HG03460 (cell line): ENCODE measurements at regions not wholly inside any gene's neighbourhood (a gene's known extent, or its start where the extent isn't known, plus 50 kb on each side); places are given as distances from the start of the nearest gene placed in this dataset.

Experiments used
- ATAC-seq: cut with Tn5 transposase; IDR thresholded peaks from one replicate; pipeline ENCODE4 v1.9.1; 2021; ENCODE audit not compliant: unreplicated experiment

DNA sequence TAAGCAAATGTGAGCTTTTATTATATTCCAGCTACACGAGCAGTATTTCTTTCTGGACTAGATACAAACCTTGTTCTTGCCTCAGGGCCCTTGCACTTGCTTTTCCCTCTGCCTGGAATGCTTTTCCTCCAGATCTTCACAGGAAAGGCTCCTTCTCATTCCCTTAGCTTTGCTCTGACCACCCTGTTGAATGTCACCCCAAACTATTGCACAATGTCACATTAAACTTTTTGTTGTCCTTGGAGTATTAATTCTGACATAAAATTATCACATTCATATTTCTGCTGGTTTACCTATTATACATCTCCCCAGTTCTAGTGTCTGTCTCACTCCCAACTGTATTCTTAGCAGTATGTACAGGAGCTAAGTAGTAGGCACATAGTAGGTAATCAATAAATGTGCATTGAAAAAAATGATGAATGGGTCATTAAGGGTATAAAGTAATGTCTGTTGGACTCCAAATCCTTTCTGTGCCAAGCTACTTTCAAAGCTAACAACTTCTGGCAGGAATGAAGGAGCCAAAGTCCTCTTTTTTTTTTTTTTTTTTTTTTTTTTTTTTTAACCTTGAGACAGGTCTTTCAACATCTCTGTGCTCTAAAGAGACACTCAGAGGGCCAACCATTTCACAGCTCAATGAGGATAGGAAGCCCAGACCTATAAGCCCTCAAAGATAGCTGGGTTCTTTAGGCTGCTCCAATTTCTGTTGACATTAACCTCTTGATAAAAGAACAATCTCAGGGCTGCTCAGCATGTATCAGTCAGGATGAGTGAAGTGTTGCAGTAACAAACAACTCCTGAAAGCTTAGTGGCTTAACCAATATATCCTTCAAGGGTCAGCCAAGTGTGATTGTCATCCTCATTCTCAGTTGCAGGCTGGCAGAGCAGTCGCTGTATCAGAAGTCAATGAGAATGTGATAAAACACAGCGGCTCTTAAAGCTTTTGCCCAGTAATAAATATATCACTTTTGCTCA, 424.4 kb upstream of the TBX3 start:
- no peak for ATAC-seq

DNA sequence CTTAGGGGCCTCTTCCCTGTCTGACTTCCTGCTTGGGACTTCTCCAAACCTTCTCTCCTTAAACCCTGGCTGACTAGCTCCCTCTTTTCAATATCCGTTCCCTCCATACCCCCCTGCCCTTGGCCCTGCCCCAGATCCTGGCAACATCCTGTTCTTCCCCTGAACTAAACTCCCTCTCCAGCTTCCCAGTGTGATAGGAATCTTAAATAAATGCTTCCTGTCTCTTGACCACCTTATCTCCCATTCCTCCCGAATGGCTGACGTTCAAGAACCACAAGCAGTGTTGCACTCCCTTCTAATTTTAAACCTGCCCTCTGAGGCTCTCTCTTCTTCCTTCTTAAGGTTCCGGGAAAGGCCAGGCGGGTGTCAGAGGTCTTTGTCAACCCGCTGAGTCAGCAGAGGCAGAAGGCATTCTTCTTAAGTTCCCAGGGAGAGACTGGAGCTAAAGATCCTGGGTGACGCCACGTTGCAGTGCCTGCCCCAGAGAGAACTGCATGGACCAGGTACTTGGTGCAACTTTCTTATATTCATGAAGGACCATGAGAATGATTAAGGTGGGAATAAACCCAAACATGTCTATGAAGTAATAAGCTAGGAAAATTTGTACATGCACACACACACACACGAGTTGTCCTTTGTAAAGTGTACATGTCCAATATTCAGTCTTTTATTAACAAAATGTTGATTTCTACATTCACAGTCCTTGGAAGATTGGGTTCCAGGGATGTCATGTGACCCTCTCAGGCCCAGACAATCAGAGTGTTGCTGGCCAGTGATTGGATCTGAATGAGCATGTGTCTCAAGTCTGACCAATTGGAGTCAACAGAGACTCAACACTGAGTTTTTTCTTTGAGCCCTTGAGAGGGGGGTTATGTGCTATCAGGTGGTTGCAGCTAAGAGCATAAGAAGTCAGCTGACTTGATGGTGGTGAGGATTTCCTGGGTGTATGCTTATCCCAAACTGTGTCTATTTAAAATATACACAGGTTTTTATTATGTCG, 420.2 kb upstream of the TBX3 start:
- no peak for ATAC-seq

DNA sequence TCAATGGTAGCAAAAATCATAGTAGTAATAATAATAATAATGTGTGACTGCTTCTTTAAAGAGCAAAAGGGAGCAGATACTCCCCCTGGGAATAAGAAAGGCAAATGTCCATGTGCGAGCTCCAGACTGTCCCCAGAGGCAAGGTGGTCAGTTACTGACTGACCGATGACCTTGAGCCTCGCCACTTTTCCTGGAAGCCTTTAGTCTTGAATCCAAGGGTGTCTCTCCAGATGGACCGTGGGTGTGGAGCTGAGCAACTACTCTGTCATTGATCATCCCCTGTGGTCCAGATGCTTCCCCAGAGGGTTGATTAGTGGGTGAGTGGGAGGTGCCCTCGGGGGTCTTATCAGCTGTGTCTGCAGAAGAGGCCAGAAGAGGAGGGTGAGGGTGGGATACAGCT, 418.5 kb upstream of the TBX3 start:
- no peak for ATAC-seq

DNA sequence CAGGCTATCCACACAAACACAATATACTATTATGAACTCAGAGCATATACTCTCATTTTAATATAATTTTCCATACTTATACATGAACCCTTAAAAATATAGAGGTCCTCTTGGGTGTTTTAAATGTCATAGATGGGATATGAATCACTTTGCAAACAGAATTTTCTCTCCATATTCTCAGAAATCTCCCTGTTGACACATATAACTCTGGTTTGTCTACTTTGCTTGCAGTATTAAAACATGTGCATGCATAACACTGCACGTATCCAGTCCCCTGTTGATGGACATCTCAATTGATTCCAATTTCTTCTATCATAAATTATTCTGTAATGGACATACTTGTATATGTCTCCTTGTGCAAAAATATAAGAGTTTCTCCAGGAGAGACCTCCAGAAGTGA, 417.5 kb upstream of the TBX3 start:
- ATAC-seq, result no peak

DNA sequence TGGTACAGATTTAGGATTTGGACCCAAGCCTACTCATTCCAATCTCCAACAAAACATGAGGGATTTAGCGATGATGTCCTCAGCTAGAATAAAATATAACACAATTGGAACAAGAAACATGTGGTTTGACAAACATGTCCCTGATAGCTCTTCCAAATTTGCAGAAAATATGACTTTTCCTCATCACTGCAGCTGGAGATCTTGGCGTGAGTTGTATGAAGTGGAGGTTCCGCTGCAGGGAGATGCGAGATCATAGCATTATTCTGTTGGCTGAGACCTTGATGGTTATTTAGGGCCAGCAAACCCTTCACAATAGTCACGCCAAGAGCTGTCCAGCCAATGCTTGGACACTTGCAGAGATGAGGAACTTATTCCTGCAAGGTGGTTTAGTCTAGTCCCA, 413.4 kb upstream of the TBX3 start:
- no peak for ATAC-seq

DNA sequence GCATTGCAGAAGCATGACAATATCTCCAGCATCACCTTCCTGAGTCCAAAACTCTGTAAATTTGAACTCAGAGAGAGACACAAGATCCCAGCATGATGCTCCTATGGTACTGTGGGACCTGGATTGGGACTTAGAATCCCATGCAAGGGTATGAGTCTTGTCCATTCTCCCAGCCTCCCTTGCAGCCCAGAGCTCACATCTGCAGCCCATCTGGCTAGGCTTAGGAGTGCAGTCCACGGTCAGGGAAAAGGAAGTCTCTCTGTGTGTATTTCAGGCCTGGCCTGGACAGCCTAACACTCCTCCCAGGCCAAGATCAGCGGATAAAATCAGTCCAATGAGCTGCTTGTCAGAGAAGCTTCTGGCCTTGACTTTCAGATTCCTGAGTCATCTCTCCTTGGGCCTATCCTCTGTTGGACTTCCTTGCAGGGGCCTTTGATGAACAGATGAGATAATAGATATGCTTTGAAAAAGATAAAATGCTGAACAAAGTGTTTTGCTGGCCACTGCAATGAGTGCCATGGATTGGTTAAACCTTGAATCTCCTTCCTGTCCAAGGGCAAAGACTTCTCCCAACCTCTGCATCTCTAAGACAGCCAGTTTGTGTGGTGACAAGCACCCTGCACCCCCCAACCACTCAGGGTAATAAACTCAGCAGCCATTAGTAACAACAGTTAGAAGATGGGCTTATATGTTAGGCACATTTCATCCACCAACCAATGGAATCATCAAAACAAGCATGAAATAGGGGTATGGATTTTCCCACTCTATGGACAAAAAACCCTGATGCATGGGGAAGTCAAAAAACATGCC, 412.8 kb upstream of the TBX3 start:
- no peak for ATAC-seq

DNA sequence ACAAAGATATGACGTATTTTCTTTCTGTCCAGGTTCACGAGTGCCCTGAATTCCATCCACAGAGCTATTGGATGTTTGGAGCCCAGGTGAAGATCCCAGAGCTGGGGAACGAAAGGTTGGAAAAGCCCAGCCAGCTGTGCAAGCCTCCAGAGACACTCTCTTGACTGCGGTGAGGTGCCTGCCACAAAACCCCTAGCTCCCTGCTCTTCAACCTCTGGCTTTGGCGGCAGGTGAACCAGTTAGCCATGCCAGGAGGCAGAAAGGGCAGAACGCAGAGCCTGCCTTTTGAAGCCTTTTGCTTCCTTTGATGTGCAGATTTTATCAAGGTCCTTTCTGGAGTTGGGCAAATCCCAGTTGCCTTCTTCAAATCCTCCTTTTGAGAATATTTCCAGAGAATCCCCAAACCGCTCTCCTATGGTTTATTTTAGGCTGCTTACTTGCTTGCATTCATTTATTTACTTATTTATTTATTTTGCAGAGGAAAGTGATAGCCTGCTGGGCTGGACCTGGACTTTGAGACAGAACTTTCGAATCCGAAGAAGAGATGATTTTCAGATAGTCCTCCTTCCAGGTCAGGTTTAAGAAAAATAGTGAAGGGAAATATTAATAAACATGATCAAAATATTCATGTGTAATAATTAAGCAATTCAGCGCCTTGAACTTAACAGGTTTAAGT, 411.2 kb upstream of the TBX3 start:
- ATAC-seq, result no peak

DNA sequence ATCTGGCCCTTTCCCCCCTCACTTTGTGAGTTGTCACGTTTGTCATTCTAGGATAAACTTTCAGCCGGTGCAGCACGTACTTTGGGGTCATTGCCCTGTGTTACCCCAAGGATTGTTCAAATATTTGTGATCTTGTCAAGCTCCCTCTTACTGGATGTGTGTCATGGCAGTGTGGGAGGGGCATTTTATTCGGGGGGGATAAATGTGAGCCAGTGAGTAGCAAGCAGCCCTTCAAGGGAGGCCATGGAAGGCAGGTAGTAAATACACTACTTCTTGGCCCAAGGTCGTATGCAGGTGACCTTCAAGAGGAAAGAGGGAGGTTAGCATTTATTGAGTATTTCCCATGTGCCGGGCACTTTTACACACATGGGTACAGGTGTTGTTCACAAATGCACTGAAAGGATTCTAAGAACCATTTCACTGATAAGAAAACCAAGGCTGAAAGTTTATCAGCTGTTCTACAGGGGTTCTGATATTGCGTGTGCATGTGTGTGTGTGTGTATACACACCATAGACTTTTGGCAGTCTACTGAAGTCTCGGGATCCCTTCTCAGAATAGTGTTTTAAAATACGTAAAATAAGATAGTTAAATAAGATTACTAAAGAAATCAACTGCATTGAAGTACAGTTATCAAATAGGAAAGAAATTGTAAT, 410.3 kb upstream of the TBX3 start:
- ATAC-seq, result no peak

DNA sequence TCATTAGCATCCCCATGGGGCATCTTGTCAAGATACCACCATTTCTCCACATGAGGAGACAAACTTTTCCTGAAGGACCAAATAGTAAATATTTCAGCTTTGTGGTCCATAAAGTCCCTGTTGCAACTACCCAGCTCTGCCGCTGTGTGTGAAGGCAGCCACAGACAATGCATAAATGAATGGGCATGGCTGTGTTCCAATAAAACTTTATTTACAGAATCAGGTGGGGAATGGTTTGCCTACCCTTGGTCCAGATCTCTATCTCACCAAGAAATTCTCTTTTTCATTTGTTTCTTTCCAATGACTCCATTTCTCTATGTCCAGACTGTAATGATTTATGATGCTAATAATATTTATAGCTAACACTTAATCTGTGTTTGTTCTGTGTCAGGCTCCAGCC, 409.3 kb upstream of the TBX3 start:
- ATAC-seq, result no peak

DNA sequence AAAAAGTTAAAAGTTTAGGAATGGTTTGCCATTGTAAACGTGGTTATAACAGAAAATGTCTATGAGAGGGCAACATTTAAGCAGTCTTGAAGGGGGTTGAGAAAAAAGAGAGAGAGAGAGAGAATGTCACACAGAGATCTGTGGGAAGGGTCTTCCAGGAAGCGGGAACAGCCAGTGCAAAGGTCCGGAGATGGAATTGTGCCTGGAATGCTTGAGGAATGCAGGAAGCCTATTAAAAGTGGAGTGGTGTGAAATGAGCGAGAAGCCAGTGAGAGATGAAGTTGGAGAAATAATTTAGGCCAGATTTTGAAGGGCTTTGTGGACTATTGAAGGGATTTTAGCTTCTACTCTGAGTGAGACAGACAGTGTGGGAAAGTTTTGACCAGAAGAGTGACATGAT, 406.8 kb upstream of the TBX3 start:
- ATAC-seq, result no peak

DNA sequence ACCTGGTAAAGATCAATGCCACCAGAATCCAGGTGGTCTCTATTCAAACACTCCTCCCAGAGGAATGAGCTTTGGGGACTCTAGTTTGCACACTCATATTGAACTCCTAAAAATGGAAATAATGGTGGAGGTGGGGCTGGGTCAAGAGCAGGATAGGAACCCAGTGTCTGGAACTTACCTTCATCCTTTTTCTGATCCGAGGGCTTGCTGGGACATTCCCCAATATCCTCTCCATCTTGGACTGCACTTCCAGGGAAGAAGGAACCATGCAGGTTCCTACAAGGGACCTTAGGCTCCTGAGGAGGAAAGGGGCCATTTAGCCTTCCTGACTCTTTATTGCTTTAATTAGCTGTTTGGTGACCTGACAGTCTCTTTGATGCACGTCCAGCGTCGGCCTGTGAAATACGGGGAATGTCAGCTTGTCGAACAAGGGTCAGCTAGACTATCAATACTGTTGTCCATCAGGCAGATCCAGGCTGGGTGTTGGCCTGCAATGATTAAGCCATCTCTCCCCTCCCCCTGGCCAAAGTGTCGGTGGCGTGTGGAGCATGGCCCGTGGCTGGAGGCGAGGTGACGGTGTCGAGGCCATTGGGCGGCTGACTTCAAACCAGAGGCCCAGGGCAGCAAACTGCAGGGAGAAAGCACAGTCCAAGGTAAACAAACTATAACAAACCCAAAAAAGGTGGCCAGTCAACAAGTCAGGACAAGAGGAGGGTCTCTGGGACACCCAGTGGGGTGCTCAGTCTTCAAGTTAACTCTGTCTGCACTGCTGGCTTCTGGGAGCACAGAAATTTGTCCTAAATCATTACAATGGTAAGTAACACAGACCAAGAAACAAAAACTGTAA, 405.2 kb upstream of the TBX3 start:
- ATAC-seq, result no peak

DNA sequence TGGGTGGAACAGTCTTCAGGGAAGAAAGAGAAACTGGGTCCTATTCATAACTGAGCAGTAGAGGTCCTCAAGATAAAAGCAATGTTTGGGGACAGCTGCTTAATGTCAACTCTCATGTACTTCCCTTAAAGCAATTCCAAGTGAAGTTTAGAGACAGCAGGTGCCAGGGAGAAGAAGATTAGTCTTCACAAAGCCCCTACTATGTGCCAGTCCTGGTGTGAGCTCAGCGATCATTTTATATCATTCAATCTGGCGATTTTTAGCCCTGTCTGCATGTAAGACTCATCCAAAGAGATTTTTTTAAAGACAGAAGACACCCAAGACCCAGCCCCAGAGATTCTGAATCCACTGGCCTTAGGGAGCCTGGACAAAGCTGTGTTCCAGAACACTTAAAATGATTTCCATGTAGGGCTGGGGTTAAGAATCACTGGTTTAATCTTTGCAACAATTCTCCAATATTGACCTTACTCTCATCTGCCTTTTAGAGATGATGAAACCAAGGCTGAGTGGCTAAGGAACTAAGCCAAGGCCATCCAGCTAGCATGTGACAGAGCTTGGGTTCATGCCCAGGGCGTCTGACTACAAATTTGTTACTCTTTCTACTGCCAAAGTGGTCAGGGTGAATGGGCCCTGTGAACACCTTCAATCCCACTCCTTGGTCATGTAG, 404.5 kb upstream of the TBX3 start:
- ATAC-seq, result no peak

DNA sequence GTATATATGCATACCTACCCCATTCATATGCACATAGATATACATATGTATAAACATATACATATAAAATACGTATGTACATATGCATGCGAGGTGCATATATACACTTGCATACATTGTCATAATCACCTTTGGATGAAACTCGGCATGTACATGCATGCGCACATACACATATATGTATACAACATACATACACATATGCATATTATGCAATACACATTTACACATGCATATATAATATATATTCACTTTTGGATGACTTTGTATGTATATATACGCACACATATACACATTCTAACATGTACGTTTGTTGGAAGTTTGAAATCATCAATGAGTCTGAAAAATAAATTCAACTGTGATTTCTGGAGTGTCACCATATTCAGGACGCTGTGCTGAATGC, 401.6 kb upstream of the TBX3 start:
- ATAC-seq, result no peak

DNA sequence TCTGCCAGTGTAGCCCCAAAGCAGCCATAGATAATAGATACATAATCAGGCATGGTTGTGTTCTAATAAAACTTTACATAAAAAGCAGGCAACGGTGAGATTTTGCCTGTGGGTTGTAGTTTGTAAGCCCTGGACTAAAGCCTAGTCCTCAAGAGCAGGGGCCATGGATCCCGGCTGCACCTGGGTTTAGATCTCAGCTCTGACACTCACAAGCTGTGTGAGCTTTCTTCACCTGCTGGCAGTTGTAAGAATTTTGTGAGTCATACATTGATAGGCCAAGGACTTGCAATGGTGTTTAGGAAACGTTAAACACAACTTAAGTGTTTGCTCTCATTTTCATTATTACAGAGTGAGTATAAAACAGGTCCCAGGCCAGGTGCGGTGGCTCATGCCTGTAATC, 395.8 kb upstream of the TBX3 start:
- no peak for ATAC-seq

DNA sequence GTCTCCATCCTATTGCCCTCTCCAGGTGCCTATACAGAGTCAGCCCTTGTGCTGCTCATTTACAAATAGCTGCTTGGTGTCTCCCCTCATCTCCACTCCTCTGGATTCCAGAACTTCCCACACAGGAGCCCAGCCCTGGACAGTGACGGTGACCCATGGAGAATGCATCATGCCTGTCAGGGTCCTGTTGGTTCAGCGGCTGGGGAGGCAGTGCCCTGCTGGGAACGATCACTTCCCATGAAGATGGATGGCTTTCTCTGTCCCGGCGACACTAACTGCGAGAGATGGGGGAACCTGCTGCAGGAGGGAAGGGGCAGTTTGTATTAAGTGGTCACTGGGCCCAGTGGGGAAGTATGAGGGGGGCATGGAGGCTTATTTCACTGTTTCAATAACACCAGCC, 395.0 kb upstream of the TBX3 start:
- no peak for ATAC-seq

DNA sequence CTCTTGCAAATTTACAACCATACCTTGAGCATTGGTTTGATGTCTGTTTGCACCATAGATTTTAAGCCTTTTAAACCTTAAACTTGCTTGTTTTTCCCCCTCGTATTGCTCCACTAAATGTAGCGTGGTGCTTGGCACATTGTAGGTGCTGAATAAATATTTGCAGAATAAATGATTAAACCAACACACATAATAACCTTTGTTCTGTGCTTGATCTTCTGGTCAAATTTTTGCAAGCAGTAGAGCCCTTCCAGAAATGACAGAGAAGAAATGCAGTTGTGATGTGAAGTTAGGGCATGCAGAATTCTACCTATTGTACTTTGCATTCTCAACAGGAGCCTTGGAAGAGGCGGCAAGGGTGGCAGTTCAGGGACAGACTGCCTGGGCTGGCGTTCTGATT, 394.4 kb upstream of the TBX3 start:
- no peak for ATAC-seq

DNA sequence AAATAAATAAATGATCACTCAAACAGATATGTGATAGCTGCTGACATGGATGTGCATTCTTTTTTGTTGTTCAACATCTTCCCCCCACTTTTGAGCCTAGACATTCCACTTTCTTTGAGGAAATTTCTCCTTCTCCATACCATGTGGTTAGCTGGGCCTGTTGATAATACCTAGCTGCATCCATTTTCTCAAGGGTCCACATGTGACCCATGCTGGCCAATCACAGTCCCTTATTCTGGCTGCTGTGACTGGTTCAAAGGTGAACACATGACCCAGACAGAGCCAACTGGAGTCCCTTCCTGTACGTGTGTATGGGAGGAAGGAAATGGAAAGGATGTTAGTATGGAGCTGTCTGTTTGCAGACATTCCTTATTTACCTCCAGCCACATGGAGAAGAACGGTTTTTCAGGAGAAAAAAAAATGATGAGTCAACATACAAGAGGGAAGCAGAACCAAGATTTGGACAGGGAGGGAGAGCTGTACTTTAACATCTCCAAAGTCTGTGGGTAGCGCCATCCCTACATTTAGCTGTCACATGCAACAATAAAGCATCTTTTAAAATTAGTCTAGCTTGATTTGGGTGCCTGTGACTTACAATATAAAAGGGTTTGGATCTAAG, 391.7 kb upstream of the TBX3 start:
- no peak for ATAC-seq

DNA sequence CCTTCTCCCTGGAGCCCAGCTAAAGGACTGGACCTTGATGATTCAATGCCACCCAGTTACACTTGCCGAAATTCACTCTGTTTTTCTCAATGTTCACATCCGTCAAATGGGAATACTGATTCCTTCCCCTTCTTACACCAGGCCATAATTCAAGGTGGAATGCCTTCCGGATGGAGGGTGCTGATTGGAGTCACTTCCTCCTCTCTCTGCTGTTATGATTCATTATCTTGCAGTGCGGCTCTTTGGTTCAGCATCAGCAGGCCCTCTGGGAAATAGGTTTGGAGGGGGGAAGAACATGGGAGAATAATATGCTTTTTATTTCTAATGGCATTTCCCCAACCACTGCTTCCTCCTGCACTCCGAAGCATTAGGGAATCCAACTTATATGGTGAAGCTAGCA, 390.6 kb upstream of the TBX3 start:
- ATAC-seq, result no peak
